GM19324 (cell line): ENCODE measurements at regions not wholly inside any gene's neighbourhood (a gene's known extent, or its start where the extent isn't known, plus 50 kb on each side); places are given as distances from the start of the nearest gene placed in this dataset.
"Not testable (repeated sequence)": the region's sequence is repeated elsewhere in the genome, so short reads cannot be mapped to it uniquely, and the experiment has no call there.

ENCODE experiments used
- ATAC-seq: cut with Tn5 transposase; IDR thresholded peaks from one replicate; pipeline ENCODE4 v1.9.1; 2021; ENCODE audit warnings: mild to moderate bottlenecking, moderate library complexity; ENCODE audit not compliant: unreplicated experiment, low FRiP score

GRCh38 chr16:17992416-17992815 lies 344.1 kb downstream of the NPIPA8 start:
- no peak for ATAC-seq

DNA sequence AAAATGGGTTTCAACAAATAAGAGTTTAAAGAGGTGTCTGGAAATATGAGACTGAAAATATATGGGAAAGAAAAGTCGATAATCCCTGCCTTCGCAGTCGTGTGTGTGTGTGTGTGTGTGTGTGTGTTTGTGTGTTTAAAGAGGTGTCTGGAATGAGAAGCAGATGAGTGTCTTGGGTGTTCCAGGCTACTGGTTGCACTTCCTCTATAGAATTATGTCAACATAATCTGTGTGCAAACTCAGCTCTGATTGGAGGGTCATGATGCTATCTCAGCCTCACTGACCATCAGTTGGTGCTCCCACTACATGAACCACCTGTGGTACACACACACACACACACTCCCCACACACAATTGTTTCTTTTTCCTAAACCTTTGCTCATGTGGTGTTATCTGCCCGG lies 347.3 kb downstream of the NPIPA8 start:
- ATAC-seq: no peak

DNA sequence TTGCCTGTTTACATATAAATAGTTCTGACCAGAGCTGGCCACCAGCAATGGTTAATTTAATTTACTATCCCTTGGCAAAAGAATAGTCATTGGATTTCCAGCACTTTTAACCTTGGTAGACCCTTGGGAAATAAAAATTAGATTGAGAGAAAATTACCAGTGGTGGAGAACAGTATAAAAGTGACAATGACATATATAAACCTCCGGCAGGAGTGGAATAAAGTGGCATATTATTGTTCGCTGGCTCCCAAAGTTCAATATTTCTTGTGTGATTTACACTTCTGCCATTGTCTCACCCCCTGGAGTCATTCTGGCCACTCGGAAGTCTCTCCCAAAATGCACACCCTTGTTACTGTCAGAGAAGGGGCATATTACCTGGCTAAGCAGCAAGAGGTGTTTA lies 347.7 kb downstream of the NPIPA8 start:
- ATAC-seq: no peak

DNA sequence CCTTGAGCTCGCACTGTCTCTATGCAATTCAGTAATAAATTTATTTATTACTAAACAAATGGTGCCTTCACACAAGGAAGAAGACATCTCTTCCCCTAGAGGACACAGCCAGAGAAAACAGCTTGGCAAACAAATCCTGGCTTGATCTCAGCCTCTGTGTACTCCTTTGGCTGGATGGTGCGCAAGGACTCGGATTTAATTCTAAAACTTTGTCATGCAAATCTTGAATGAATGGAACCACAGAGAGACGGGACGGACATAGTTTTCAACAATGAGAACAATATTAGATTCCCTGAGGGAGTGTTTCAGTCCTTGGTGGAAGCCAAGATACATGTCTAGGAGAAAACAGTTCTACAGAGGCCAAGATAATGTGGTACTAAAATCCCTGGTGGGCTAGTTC lies 349.5 kb downstream of the NPIPA8 start:
- ATAC-seq: no peak

GRCh38 chr16:17984810-17985209 lies 351.7 kb downstream of the NPIPA8 start:
- ATAC-seq: no peak

DNA sequence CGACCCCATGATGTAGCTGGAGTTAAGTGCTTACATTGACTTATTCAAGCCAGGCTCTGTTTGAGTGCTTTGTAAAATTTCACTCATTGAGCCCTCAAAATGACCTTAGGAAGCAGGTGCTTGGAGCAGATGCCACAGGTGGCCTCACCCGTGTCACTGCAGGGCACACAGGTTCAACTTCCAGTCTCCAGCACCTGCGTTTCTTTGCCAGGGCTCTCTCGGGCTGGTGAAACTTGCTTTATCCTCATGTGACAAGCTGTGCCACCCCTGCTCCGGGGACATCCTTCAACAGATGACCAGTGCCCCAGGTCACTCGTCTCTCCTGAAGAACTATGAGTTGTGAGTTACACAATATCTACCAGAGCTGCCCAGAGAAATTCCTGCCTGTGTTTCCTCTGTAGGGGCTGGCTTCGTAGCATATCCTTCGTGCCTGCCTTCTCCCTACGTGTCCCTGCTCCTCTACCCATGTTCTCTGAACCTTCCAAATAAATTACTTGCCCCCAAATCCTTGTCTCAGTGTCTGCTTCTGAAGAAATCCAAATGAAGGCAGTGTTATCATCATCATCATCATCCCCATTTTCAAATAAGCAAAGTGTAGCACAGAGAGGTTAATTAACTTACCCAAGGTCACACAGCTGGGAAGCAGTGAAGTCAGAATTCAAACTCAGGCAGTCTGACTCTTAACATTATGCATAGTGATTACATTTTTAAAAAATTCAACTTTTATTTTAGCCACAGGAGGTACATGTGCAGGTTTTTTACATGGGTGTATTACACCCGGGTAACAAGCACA lies 352.5 kb downstream of the NPIPA8 start:
- ATAC-seq: no peak

DNA sequence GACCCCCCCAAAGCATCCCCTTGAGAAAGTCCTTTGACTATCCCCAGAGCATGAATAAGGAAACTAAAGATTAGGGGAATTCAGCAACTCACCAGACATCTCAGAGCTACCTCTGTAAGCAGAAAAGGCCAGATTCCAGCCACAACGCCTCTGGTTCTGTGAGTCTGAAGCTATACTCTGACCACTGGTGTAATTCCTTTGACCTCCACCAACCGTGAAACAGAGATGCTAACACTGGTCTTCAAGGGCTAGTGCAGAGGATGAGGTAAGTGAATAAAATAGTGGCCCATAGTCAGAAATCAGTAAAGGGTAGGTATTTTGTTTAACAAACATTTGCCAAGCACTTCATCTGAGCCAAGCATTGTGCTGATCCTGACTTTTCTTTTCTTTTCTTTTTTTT lies 353.4 kb downstream of the NPIPA8 start:
- no peak for ATAC-seq

- no peak for ATAC-seq
Measured at GRCh38 chr16:17977260-17977659, 359.3 kb downstream of the NPIPA8 start.

DNA sequence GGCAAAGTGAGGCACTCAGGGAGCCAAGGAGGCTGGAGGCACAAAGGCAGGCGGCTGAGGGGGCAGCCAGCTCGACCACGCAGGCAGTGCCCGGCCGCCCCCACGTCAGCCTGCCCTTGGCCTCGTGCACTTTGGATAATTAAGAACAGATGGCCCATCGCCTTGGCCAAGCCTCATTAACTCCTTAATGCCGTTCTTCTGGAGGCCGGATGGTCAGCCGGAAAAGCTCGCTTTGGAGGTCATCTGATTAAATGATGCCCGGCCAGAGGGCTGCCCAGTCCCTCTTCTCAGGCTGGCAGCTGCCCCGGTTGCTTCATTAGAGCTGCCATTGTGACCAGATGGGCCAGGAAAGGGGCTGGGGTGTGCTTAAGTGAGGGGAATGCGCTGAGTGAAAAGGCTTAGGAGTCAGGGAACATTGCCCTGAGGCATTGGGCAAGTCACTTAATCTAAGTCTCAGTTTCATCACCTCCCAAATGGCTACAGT lies 364.0 kb downstream of the NPIPA8 start:
- no peak for ATAC-seq

DNA sequence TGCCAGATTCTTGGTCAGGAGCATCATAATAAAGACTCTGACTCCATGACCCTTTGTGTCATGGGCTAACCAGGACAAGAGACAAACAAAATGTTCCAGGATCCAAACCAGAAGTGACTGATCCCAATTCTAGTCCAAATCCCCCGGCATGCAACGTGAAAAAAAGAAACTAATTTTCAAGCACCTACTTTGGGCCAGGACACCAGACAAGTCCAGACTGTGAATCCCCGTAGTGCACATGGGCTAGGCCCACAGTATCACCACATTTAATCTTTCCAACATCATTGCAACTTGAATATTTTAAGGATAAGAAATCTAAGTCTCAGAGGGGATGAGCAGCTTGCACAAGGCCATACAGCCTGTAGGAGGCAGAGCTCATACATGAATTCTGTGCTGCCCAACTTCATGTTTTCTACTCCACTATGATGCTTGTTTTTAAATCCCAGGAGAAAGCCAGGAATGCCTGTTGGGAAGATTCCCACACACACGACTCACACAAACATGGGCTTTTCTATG lies 365.7 kb downstream of the NPIPA8 start:
- ATAC-seq: no peak

- ATAC-seq: no peak
Measured at GRCh38 chr16:17970157-17970765, 366.3 kb downstream of the NPIPA8 start.

DNA sequence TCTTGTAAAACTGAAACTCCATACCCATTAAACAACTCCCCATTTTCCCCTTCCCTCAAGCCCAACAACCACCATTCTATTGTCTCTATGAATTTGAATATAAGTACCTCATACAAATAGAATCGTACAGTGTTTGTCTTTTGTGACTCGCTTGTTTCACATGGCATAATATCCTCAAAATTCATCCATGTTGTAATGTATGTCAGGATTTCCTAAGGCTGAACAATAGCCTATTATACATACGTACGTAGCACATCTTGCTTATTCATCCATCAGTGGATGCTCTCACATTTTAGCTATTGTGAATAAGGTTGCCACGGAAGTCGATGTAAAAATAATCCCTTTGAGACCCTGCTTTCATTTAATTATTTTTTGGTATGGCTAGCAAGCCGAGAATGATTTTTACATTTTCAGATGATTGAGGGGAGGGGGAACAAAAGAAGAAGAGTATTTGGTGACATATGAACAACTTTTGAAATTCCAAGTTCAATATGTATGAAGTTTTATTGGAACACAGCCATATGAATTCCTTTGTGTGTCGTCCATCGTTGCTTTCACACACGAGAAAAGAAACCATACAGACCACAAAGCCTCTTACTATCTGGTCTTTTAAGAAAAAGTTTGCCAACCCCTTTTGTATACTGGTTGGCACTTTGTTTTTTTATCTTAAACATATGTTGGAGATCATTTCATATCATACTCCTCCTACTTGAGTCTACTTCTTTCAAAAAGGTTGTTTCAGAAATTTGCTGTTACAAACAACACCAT lies 371.2 kb downstream of the NPIPA8 start:
- no peak for ATAC-seq

DNA sequence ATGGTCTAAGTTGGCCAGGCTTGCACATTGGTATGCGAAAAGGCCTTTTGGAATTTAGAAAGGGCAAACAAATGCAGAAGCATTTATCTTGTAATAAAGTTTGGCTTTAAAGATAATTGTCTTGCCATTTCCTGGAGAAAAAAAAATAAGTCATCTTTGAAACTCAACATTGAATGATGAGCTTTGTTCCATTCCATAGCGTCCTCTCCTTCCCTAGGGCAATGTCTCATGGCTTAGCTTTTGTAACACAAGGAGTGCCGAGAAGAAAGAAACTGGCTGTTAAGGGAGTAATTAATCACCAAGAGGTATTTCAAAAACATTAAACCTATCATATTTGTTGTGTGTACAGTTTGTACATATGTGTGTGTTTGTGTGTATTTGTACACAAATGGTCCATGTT lies 372.3 kb downstream of the NPIPA8 start:
- no peak for ATAC-seq

DNA sequence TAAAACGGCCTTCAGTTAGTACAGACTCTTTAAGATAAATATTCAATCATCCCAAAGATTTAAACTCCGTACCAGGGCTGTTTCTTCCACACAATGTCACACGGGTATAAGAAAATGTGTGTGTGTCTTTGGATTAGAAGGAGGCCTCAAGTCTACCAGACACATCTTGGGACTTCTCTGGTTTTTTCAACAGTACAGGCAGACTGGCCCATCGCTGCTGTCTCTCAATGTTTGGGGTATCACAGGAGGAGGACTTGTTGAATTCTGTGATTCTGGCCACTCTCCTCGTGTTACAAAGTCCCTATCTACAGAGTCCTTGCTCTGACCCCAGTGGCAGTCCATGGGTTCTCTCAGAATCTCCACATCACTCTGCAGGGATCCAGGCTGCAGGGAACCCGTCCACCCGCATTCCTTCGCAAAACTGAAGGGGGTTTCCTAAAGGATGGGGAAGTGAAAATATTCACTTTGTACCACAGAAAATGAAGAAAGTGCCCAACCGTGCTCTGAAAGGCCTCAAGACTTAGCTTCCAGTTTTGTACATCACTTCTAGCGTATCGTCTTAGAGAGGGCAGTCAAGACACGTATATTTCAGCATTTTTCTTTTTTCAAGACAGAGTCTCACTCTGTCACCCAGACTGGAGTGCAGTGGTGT lies 373.2 kb downstream of the NPIPA8 start:
- no peak for ATAC-seq

GRCh38 chr16:17962726-17963125 lies 373.8 kb downstream of the NPIPA8 start:
- no peak for ATAC-seq

GRCh38 chr16:17961822-17962221 lies 374.7 kb downstream of the NPIPA8 start:
- ATAC-seq: not testable (repeated sequence)

GRCh38 chr16:17951378-17951777 lies 385.2 kb downstream of the NPIPA8 start:
- ATAC-seq: no peak

GRCh38 chr16:17949982-17950250 lies 386.6 kb downstream of the NPIPA8 start:
- ATAC-seq: no peak

DNA sequence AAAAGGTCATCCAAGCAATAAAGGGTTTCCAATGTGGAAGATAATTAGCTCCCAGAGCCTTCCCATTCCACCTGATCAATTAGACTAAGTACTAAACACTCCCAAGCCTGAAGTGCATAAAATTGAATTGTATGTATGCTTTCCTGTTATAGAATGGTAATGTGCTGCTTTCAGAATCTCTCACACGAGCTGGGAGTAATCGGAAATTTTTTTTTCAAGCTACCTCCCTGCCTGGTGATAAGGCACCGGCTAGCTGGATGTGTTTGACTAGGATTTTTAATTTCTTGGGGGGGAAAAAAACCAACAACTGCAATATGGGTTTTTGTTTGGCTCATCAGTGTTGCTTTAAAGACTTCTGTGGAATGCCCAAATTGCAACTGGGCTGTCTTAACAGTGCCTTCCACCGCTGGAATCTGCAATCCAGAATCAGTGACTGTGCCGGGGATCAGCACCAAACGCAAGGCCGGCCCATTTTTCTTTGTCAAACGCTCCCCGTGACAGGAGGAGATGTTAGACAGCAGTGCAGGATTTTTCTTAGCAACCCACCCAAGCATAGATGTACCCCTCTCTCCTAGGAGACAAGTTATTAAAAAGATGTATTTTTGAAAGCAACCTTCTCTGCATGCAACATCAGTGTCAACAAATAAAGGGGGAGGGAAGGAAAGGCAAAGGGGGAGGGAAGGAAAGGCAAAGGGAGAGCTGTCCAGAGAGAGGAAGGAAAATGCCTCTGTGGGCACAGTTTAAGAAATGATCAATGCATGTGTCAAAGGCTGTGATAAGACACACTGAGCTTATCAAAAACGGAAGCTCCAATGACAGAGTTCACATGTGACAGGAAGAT lies 387.2 kb downstream of the NPIPA8 start:
- ATAC-seq: no peak

GRCh38 chr16:17947637-17948036 lies 388.9 kb downstream of the NPIPA8 start:
- ATAC-seq: no peak
